PC-3 (cell line): ENCODE measurements at regions not wholly inside any gene's neighbourhood (a gene's known extent, or its start where the extent isn't known, plus 50 kb on each side); places are given as distances from the start of the nearest gene placed in this dataset.

ENCODE experiments used
- ATAC-seq: fragments of 200-7000 bp; cut with Tn5 transposase; 2 replicates; pipeline ENCODE4 v1.9.1; 2020; ENCODE audit warnings: mild to moderate bottlenecking, moderate library complexity
- BruUV-seq: library from RNA; stranded (reverse); fragments of 400-500 nt; replicated peaks from 2 replicates; lab custom pipeline; 2021; lab: Mats Ljungman, UMichigan
- CTCF ChIA-PET: fragments of 300-600 bp; sonication (Branson Sonifier 250); formaldehyde crosslinking; loops from one replicate; lab custom pipeline; 2022; ENCODE audit warnings: antibody characterized with exemption; lab: Charles Lee
- POLR2A ChIA-PET: fragments of 300-600 bp; sonication (Branson Sonifier 250); formaldehyde crosslinking; loops from one replicate; lab custom pipeline; 2022; ENCODE audit warnings: antibody characterized with exemption; ENCODE audit not compliant: unreplicated experiment; lab: Charles Lee
- DNase-seq: peaks from one replicate; pipeline ENCODE4 v3.0.0-alpha.2; 2015
- H2AFZ ChIP-seq: fragments of 300-600 bp; sonication (generic); 2 replicates; pipeline ENCODE4 v1.6.0; 2016; ENCODE audit warnings: antibody characterized with exemption, low read length
- H3F3A ChIP-seq: fragments of 300-600 bp; sonication (generic); one replicate; pipeline ENCODE4 v1.6.0; 2017; ENCODE audit warnings: antibody characterized with exemption, low read length, control low read depth, mild to moderate bottlenecking; ENCODE audit not compliant: unreplicated experiment
- H3K27ac ChIP-seq: fragments of 300-600 bp; sonication (generic); 2 replicates; pipeline ENCODE4 v1.5.1; 2016; ENCODE audit warnings: mild to moderate bottlenecking, low read length
- H3K27me3 ChIP-seq: fragments of 300-600 bp; sonication (generic); 2 replicates; pipeline ENCODE4 v1.6.1; 2016; ENCODE audit warnings: low read length, mixed read lengths
- H3K36me3 ChIP-seq: fragments of 300-600 bp; sonication (generic); 2 replicates; pipeline ENCODE4 v1.6.1; 2016; ENCODE audit warnings: low read depth, mixed run types, low read length, mixed read lengths
- H3K4me1 ChIP-seq: fragments of 300-600 bp; sonication (generic); 2 replicates; pipeline ENCODE4 v1.5.1; 2016; ENCODE audit warnings: low read length; ENCODE audit not compliant: insufficient read depth
- H3K4me2 ChIP-seq: fragments of 300-600 bp; sonication (generic); 2 replicates; pipeline ENCODE4 v1.6.0; 2016; ENCODE audit warnings: low read length
- H3K4me3 ChIP-seq: fragments of 300-600 bp; sonication (generic); 2 replicates; pipeline ENCODE4 v1.5.1; 2016; ENCODE audit warnings: mild to moderate bottlenecking, low read length, mixed read lengths
- H3K79me2 ChIP-seq: fragments of 300-600 bp; sonication (generic); 2 replicates; pipeline ENCODE4 v1.6.1; 2017; ENCODE audit warnings: low read length, mixed read lengths
- H3K9ac ChIP-seq: fragments of 300-600 bp; sonication (generic); 2 replicates; pipeline ENCODE4 v1.6.0; 2016; ENCODE audit warnings: mild to moderate bottlenecking, low read length
- H3K9me2 ChIP-seq: fragments of 300-600 bp; sonication (generic); replicated peaks from 2 replicates; pipeline ENCODE4 v1.6.1; 2016; ENCODE audit warnings: mixed run types, low read length, mixed read lengths
- H3K9me3 ChIP-seq: fragments of 300-600 bp; sonication (generic); 2 replicates; pipeline ENCODE4 v1.6.1; 2016; ENCODE audit warnings: low read length, mixed read lengths
- H4K20me1 ChIP-seq: fragments of 300-600 bp; sonication (generic); 2 replicates; pipeline ENCODE4 v1.6.1; 2016; ENCODE audit warnings: low read length, mixed read lengths
- CTCF ChIP-seq: fragments of 300-600 bp; sonication (generic); conservative IDR thresholded peaks from 2 replicates; pipeline ENCODE4 v1.5.1; 2017; ENCODE audit warnings: antibody characterized with exemption, low read depth, mild to moderate bottlenecking, low read length
- EZH2 ChIP-seq: fragments of 300-600 bp; sonication (generic); IDR thresholded peaks from one replicate; pipeline ENCODE4 v1.6.1; 2017; ENCODE audit warnings: antibody characterized with exemption, mild to moderate bottlenecking, low read length; ENCODE audit not compliant: unreplicated experiment
- EZH2phosphoT487 ChIP-seq: fragments of 300-600 bp; sonication (generic); IDR thresholded peaks from 2 replicates; pipeline ENCODE4 v1.6.1; 2018; ENCODE audit warnings: mild to moderate bottlenecking, antibody characterized with exemption, low read length, borderline replicate concordance
- intact Hi-C: fragments of 100-400 bp; cut with micrococcal nuclease; formaldehyde crosslinking; loops from 2 replicates; pipeline ENCODE4 v1.9.0; 2023

GRCh38 chr9:75229605-75230332, 141.5 kb downstream of the OSTF1 start:
- no peaks in the 10 kb centered on the region for H3K9me2 ChIP-seq
- no peak overlapping the region for H3K4me3 ChIP-seq
- intact Hi-C loops = no loop called here
- BruUV-seq = no TSS peak
- TF ChIP-seq EZH2 (no peak), EZH2phosphoT487 (no peak), CTCF (no peak)
- H3K27me3 ChIP-seq = no peaks in the 10 kb centered on the region
- no peaks in the 10 kb centered on the region for H3F3A ChIP-seq
- H3K79me2 ChIP-seq = no peaks in the 10 kb centered on the region
- H2AFZ ChIP-seq = no peak overlapping the region
- CTCF ChIA-PET = interaction anchor here (0.5 kb wide), 1 partner anchor 451 kb away, joined by 3 read pairs; no protein-coding TSS in a partner anchor
- ATAC-seq (peak; percentile 86), DNase-seq (peak; percentile 89)
- H3K9me3 ChIP-seq = no peaks in the 10 kb centered on the region
- no peak overlapping the region for H3K9ac ChIP-seq
- POLR2A ChIA-PET = no interaction called here
- peaks cover 12% of the 10 kb centered on the region for H3K4me1 ChIP-seq
- no peaks in the 10 kb centered on the region for H4K20me1 ChIP-seq
- H3K36me3 ChIP-seq = no peaks in the 10 kb centered on the region
- no peak overlapping the region for H3K4me2 ChIP-seq
- no peak overlapping the region; the same call in 1 of the 2 replicates for H3K27ac ChIP-seq

- no peak overlapping the region for H3K4me2 ChIP-seq
- no peak overlapping the region; the same call in 1 of the 2 replicates for H3K27ac ChIP-seq
- ChIA-PET CTCF (interaction anchor here (0.5 kb wide), 1 partner anchor 452 kb away, joined by 3 read pairs; no protein-coding TSS in a partner anchor), POLR2A (no interaction called here)
- H3K9me3 ChIP-seq = no peaks in the 10 kb centered on the region
- no peak overlapping the region for H2AFZ ChIP-seq
- no peak for DNase-seq
- peaks cover 12% of the 10 kb centered on the region for H3K4me1 ChIP-seq
- no peak for TF ChIP-seq EZH2
- TF ChIP-seq CTCF = no peak
- no peak for TF ChIP-seq EZH2phosphoT487
- no peak for ATAC-seq
- H3K36me3 ChIP-seq = no peaks in the 10 kb centered on the region
- H3K79me2 ChIP-seq = no peaks in the 10 kb centered on the region
- H3K27me3 ChIP-seq = no peaks in the 10 kb centered on the region
- no peaks in the 10 kb centered on the region for H3K9me2 ChIP-seq
- intact Hi-C loops = no loop called here
- H3K9ac ChIP-seq = no peak overlapping the region
- no peaks in the 10 kb centered on the region for H3F3A ChIP-seq
- no peaks in the 10 kb centered on the region for H4K20me1 ChIP-seq
- H3K4me3 ChIP-seq = no peak overlapping the region
- no TSS peak for BruUV-seq
Observed at GRCh38 chr9:75230469-75230868, 142.2 kb downstream of the OSTF1 start.

- Histone ChIP-seq H3K9me2 (no peaks in the 10 kb centered on the region), H3K9ac (no peak overlapping the region), H3F3A (no peaks in the 10 kb centered on the region), H4K20me1 (no peaks in the 10 kb centered on the region), H3K4me1 (peaks cover 12% of the 10 kb centered on the region), H3K27ac (no peak overlapping the region), H3K4me3 (no peak overlapping the region), H3K79me2 (no peaks in the 10 kb centered on the region), H3K36me3 (no peaks in the 10 kb centered on the region), H3K9me3 (no peaks in the 10 kb centered on the region), H3K27me3 (no peaks in the 10 kb centered on the region), H3K4me2 (no peak overlapping the region), H2AFZ (no peak overlapping the region)
- ChIA-PET CTCF (no interaction called here), POLR2A (no interaction called here)
- BruUV-seq = no TSS peak
- TF ChIP-seq EZH2 = no peak
- TF ChIP-seq EZH2phosphoT487 = no peak
- no peak for TF ChIP-seq CTCF
- intact Hi-C loops = no loop called here
- no peak for ATAC-seq
- DNase-seq = no peak
Observed at GRCh38 chr9:75231167-75231566, 142.9 kb downstream of the OSTF1 start.
